HG03558 (cell line): ENCODE measurements at regions not wholly inside any gene's neighbourhood (a gene's known extent, or its start where the extent isn't known, plus 50 kb on each side); places are given as distances from the start of the nearest gene placed in this dataset.

Experiments used
- ATAC-seq: cut with Tn5 transposase; IDR thresholded peaks from one replicate; pipeline ENCODE4 v1.9.1; 2021; ENCODE audit warnings: moderate number of reproducible peaks; ENCODE audit not compliant: unreplicated experiment; ENCODE audit errors: extremely low read depth

DNA sequence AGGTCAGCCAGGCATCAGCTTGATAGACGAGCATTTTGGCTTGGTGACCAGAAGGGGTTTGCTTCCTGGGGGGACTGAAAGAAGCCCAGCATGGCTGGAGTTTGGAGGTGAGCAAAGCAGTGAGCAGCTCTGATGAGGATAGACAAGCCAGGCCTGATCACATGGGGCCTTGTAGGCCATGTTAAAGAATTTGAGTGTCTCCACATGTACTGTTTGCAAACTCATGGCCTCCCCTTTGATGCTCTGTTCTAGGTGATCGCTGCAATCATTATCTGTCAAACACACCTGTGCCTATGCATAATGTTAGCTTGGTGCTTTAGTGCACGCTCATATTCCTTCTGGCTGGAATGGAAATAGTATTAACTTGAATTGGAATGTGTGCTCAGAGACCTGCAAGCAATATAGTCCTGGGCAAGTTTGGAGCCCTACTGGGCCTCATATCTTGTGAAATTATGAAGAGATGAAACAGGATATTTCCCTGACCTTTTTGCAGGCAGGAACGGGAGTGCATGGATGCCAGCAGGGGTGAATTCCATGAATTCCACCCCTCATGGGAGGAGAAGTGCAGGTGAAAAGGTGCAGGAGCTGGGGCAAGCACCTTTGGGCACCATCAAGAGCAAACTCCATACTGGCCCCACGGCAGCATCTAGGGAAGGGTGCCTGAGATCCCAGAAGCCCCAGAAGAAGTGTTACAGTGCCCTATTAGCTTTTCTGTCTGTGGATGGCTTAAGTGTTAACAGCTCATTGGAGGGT lies 480.5 kb downstream of the EPM2A start:
- ATAC-seq: no peak

DNA sequence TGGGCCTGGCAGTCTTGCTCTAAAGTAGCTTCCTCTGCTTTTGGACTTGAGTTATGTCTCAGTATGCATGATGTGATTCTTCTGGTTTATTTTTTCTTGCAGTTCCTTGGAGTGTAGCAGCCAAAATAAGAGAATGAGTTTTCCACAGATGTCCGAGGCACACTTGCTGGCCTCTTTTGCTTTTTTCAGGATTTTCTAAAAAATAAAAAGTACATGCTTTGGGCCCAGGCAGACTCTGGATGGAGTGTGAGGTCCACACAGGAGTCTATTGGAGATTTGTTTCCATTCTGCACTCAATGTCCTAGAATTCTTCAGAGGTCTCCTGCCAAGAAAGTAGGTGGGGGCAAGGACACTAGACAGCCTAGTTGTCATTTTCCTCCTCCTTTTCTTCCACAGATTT lies 477.6 kb downstream of the EPM2A start:
- ATAC-seq: no peak

- ATAC-seq: no peak
Measured at GRCh38 chr6:145258122-145258521, 477.2 kb downstream of the EPM2A start.

DNA sequence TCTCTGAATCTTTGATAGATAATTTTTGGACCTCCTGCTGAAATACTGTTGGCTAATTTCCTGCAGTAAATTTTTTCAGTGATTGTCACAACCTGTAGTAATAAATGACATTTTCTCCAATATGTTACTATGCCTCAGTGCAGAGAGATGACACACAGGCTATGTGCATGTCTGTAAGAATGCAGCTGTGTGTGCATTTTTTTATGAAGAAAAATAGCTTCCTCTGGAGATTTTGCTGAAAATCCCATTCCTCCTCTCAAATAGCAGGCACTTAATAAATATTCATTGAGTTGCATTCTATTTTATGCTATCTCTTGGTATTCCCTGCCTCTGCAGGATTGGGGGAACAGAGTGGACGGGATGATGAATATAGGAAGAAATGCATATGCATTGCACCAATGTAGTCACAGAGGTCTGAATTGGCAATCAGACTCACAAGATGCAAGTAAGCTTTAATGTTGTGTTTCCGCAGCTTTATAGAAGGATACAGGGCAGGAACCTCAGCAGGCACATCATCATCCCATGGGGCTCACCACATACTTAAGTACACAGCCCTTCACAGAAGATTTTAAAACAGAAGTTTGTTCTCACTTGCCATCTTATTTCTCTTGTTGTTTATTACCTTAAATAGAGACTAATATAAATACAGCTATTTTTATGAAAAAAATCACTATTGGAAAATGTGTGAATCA lies 474.7 kb downstream of the EPM2A start:
- ATAC-seq: no peak

- ATAC-seq: no peak
Measured at GRCh38 chr6:145261758-145262157, 473.6 kb downstream of the EPM2A start.

DNA sequence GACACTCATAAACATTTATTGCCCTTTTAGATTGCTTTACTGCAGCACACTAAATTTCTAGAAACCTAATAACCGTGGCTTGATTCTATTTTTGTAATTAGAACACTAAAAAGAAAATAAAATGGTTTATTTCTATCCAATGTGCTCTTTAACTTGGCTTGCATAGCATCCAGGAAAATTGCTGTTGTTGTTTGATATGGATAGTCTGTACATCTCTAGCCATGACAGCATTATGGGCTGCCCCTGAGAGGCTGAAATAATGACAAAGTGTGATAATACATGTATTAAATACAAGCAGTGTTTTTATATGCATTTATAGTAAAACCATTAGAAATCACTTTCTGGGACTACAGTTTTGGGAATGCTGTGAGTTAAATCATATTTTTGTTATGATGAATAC lies 472.5 kb downstream of the EPM2A start:
- no peak for ATAC-seq

- ATAC-seq: no peak
Measured at GRCh38 chr6:145263778-145264211, 471.5 kb downstream of the EPM2A start.

GRCh38 chr6:145266432-145267075 lies 468.8 kb downstream of the EPM2A start:
- ATAC-seq: no peak

GRCh38 chr6:145267076-145267867 lies 468.0 kb downstream of the EPM2A start:
- no peak for ATAC-seq

GRCh38 chr6:145270464-145270863 lies 464.9 kb downstream of the EPM2A start:
- ATAC-seq: no peak

DNA sequence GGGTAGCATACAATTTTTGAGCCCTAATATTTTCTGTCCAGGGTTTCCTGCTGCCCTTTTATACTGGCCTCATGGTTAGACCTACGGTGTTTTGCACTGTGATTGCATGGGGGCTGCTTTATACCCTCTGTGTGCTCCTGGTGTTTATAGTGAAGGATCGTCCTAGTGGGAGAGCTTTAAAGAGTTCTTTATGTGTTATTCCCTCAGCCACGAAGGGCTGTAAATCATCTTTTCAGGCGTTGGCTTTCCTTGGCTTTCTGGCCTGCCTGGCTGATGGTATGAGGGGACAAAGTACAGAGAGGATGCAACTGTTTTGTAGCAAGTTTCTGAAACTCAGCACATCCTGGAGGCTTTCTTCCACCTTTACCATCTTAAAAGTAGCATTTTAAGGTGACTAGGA lies 464.3 kb downstream of the EPM2A start:
- no peak for ATAC-seq

GRCh38 chr6:145271577-145271976 lies 463.7 kb downstream of the EPM2A start:
- no peak for ATAC-seq

DNA sequence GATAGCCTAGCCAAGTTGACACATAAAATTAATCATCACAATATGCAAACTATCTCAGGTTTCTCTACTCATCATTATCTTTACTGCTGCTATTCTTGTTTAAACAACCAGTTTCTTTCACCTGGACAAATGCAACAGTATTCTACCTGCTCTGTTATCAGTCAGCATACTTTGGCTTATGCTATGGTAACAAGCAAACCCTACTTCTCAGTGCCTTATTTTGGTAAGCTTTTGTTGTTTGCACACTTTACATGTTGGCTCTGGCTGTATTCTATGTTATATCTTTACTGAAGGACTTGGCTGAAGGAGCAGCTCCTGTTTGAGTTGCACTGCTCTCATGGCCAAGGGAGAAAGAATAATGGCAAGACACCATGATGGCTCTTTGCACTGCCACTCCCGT lies 463.1 kb downstream of the EPM2A start:
- ATAC-seq: no peak

DNA sequence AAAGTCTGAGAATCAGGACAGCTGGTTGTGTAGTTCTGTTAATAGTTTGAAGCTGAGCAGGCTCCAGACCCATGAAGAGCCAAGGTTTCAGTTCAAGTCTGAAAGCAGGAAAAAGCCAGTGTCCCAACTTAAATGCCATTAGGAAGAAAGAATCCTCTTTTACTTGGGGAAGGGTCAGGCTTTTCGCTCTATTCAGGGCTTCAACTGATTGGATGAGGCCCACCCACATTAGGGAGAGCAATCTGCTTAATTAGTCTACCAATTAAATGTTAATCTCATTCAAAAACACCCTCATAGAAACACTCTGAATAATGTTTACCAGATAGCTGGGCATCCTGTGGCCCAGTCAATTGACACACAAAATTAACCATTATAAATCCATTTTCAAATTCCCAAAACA lies 462.2 kb downstream of the EPM2A start:
- no peak for ATAC-seq

GRCh38 chr6:145274083-145274482 lies 461.2 kb downstream of the EPM2A start:
- ATAC-seq: no peak

DNA sequence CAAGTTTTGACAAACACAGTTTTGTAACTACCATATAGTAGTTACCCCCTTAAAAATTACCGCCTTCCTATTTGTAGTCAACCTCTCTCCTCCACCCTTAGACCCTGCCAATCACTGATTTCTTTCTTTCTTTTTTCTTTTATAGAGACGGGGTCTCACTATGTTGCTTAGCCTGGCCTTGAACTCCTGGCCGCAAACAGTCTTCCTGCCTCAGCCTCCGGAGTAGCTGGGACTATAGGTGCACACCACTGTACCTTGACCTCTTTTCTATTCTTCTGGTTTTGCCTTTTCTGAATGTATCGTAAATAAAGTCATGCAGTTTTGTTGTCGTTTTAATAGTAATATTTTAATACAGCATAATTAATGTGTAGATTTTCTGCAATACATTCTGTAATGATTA lies 460.3 kb downstream of the EPM2A start:
- no peak for ATAC-seq

GRCh38 chr6:145275787-145276186 lies 459.5 kb downstream of the EPM2A start:
- ATAC-seq: no peak

- ATAC-seq: no peak
Measured at GRCh38 chr6:145276756-145277155, 458.6 kb downstream of the EPM2A start.

- ATAC-seq: no peak
Measured at GRCh38 chr6:145277358-145278086, 457.8 kb downstream of the EPM2A start.
